Activated CD4-positive, alpha-beta T cell treated with anti-CD3 and anti-CD28 coated beads, Interleukin-10, Interleukin-2, amounts not matched to agents 100 ng/mL and 50 ng/mL, durations not matched to agents 16 hours and 8 hours (primary cell): ENCODE measurements at regions not wholly inside any gene's neighbourhood (a gene's known extent, or its start where the extent isn't known, plus 50 kb on each side); places are given as distances from the start of the nearest gene placed in this dataset.
"Not testable (repeated sequence)": the region's sequence is repeated elsewhere in the genome, so short reads cannot be mapped to it uniquely, and the experiment has no call there.

Experiments
- DNase-seq: peaks from one replicate; pipeline ENCODE4 v3.0.0-alpha.2; 2020

- no peak for DNase-seq
Measured at GRCh38 chr2:183465048-183465447, 340.8 kb downstream of the NUP35 start.

DNA sequence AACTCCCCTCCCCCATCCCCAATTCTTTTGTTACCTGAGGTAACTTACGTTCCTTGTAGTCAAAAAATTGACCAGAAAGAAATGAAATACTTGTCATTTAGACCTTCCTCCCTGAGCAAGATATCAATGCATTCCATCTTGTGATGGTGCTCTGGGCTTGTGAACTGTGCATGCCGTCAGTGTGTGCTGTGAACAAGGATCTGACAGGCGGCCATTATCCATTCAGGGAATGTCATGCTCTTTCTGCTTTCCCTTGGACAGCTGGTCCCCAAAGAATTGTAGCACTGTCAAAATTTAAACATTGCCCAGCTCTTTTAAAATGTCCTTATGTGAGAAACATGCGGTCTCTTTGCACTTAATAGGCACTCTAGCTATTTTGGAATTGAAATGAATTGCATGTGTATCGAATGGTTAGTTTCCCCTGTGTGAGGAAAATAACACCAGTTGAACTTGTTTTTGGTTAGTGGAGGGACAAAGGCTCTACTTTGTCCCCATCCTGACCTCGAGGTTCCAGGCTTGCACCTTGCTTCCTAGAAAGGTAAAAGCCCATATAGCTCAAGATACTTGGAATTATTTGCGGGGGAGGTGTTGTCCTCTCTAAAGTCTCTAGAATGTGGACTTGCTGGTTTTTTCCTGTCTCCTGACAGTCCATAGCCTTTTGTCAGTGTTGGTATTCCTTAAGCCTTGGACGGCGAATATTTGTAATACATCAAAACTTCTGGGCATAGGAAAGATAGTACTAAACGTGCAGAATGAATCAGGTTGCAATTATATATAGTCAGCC is 350.9 kb downstream of the NUP35 start:
- DNase-seq = no peak

DNA sequence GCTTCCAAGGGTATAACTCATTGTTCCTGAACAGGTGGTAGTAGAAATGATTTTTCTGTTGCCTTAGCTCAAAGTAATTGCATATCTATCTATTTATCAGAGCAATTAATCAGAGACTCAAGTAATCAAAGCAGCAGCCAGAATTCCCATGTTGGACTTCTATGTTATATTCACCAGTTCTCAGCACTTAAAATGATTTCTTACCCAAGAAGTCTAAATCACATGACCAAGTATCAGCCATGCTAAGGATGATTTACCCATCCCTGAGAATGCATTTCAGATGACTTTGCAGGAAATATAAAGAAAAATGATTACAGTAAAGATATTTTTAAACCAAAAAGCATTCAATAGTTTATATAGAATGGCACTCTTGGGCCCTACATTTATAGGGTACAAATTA is 352.2 kb downstream of the NUP35 start:
- DNase-seq = no peak

DNA sequence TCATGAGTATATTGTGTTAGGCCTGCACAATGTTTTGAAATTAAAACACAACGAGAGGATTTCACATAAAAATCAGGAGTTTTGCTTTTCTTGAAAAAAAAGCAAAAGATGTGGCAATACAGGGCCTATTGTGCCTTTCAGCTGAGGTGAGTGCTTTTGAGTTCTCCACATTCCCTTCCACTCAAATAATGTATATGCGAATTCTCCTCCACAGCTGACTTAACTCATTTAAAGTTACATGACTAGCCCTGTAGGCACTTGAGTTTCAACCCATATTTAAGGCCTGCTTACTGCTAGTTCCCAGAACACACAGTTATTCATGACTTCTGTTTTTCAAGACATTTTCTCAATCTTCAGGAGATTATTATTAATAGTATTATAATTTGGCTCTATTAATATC is 353.1 kb downstream of the NUP35 start:
- no peak for DNase-seq

GRCh38 chr2:183478941-183479595 is 354.8 kb downstream of the NUP35 start:
- not testable (repeated sequence) for DNase-seq

GRCh38 chr2:183487326-183487725 is 363.1 kb downstream of the NUP35 start:
- DNase-seq = no peak

DNA sequence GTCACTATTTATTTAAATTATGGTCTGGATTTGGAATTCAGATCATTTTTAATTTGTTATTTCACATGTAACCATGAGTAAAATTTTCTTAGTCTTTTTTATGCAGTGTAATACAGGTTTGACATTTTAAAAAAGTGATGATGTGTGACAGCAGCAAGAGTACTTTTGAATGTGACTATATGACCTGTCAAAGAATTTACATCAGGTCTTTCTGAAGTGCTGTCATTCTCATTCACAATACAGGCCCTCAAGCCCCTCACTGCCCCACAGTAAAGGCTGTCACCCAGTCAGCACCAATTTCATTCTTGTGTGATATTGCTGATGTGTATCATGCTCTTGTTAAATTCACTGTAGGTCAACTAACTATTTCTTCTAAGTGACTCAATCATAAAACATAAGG is 364.2 kb downstream of the NUP35 start:
- DNase-seq = no peak

DNA sequence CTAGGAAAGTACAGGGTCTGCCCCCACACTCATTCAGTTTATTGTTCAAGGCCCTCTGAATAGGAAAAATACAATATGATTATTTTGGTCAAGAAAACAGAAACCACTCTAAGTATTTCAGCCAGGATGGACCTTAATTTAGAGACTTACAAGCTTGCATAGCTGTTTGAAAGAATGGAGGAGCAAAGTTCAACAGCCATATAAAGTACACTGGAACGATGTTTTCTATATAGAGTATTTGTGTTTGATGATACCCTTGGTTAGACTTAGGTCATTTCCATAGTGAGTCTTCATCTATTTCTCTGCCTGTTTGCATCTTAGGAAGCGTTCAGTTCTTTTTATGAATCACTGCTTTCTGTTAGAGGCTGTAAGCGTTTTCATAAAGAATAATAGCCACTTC is 366.2 kb downstream of the NUP35 start:
- DNase-seq = no peak

DNA sequence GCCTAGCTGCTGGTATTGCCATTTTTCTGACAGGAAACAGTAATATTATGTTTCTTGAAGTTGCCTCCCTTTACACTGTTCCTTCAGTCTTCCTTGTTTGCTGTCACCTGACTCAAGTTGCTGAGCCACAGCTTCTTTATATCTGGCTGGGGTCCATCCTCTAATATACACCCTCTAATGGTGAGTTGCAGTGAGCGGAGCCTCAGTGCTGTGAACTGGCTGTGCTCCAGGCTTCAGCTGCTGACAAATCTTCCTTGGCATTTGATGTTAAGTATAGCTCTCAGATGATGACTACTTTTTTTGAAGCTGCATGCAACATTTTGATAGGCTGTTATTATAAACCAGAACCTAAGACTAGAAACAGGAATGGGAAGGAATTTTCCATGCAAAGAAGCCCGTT is 366.7 kb downstream of the NUP35 start:
- DNase-seq = no peak

DNA sequence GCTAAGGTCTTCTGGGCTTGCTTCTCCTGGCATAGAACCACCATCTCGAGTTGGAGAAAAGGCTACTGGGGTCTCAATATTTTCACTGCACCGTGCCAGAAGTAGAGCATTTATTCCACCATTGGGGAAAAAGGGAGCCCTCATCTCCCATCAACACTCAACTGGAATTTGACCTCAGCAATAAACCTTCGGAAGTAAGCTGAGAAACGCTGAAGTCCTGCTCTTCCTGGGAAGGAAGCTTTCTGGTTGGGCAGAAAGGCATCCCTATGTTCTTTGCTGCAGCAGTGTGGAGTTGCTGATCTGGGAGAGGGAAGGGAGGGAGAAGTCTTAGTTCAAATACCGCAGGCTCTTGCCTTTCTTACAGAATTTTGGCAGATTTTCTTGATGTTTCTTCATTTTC is 368.8 kb downstream of the NUP35 start:
- DNase-seq = no peak

- no peak for DNase-seq
Measured at GRCh38 chr2:183495079-183495478, 370.8 kb downstream of the NUP35 start.

GRCh38 chr2:183495589-183496267 is 371.5 kb downstream of the NUP35 start:
- DNase-seq = no peak

DNA sequence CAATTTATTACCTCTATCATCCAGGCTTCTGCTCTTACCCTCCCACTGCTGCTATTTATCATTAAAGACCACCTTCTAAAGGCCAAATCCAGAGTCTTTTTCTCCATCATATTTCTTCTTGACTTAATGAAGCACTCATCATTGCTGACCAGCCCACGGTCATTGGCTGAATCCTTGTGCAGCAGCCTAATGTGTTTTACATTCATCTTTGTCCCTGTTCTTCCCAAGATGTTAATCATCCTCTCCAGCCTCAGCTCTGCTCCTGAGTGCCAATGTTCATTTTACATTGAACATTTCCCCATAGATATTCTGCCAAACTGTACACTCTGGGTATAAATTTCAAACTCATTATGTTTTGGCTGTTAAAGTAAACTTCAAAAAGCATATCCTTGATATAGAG is 373.6 kb downstream of the NUP35 start:
- DNase-seq = no peak

- peak; percentile 0 for DNase-seq
Measured at GRCh38 chr2:183505911-183506310, 381.7 kb downstream of the NUP35 start.

- no peak for DNase-seq
Measured at GRCh38 chr2:183511154-183511553, 386.9 kb downstream of the NUP35 start.

- DNase-seq = no peak
Measured at GRCh38 chr2:183519371-183520056, 395.3 kb downstream of the NUP35 start.

DNA sequence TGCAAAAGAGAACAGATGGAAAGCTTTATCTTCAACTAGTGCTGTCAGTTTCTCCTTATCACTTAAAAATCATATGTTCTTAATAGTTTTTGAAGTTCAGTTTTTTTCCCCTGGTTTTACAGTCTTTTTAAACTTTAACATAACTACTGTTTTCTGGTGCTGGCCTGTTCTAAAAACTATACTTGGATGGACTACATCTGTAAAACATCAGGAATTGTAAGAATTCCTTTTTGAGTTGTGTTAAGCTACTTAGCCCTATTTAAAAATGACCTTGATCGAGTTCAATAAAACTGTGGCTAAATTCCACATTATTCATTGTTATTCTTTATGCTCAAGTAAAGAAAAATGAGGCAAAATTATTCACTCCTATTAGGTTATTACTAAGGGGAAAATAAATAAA is 397.7 kb downstream of the NUP35 start:
- no peak for DNase-seq

DNA sequence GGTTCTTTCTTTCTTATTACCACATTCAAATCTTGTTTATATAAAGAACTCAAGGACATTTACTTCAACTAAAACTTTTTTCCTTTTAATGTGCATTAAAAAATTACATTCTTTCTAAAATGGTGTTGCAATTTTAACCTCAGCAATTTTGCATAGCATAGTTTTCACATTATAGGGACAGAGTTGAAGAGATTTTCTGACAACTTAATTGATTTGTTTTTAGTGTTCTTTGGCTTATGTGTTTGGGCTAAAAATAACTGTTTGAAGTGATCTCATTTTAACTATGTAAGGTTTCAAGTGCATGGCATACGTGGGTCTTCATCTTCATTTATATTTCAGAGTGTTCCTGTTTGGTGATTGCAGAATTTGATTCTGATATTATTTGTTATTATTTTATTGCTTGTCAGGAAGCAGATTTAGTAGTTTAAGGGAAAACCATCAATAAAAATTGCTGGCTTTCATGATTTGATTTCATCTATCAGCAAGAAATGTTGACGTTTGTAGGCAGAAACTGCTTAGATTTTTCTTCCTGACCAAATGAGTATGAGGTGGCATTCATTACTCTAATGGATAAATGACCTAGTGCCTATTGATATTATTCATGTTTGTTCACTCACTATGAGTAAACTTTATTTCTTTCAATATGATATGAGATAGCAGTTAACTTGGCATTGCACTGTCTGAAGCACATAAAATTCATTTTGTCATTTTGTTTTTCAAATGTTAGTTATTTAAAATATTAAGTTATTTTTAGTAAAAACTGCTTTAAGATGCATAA is 398.4 kb downstream of the NUP35 start:
- no peak for DNase-seq

- no peak for DNase-seq
Measured at GRCh38 chr2:183530333-183530901, 406.2 kb downstream of the NUP35 start.

DNA sequence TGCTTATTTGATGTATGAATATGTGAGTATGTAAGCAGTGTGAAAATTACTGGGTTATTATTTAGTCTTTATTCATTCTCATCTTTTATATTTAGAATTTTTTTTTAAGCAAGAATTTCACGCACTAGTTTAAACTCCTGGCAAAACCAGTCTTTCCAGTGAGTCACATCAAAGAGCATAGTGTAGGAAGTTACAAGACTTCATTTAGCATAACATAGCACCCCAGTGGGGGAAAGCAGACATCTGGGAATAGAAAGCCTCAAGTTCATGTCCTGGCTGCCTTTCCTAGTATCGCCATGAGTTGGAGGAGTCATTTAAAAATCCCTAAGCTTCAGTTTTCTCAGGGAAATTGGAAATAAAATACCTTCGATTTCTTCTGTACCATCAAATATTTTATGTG is 408.3 kb downstream of the NUP35 start:
- no peak for DNase-seq

DNA sequence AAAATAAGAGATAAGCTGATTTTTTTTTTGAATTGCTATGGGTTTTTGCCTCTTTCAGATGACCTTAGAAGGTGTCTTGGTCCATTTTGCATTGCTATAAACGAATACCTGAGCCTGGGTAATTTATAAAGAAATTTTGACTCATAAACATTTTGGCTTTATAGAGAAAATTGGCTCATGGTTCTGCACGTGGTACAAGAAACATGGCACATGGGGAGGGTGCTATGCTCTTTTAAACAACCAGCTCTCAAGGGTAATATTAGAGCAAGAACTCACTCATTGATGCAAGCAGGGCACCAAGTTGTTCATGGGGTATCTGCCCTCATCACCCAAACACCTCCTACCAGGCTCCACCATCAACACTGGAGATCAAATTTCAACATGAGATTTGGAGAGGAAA is 408.8 kb downstream of the NUP35 start:
- DNase-seq = no peak

DNA sequence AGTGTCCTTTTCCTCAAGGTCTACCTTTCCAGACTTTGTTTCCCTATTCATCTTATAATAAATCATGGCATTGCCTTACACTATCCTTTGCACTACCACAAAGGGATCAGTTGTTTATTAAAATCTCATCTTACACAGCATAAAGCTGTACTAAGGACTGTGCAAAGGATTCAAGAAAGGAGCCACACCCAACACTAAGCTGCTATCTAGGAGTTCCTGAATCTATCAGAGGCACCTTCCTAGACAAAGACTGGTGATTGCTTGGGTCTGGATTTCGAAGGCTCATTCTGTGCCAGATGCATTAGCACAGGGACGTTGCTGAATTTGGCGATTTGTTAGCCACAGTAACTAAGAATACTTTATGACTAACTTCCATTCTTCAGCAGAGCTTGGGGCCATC is 412.0 kb downstream of the NUP35 start:
- no peak for DNase-seq
